ENCODE measurements at regions not wholly inside any gene's neighbourhood (a gene's known extent, or its start where the extent isn't known, plus 50 kb on each side); places are given as distances from the start of the nearest gene placed in this dataset.

DNA sequence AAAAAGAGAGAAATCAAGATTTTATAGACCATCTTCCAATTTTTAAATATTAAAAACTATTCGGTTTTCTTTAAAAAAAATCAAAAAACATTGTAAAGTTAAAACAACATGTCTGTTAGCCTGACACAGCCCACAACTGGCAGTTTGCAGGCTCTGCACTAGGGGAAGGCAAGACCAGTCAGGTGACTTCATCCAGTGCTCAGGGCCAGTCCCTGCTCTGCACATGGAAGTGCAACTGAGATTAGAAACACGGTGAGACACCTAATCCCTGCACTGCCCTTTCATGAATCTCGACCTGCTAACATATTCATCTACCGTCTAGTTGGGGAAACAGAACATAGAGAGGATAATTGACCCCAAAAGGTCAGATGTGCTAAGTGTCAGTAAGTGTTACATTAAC lies 135.2 kb downstream of the BARD1 start:
- DNase-seq = peak; percentile 5

- DNase-seq = no peak
Measured at GRCh38 chr2:214671319-214671885, 138.1 kb downstream of the BARD1 start.

DNA sequence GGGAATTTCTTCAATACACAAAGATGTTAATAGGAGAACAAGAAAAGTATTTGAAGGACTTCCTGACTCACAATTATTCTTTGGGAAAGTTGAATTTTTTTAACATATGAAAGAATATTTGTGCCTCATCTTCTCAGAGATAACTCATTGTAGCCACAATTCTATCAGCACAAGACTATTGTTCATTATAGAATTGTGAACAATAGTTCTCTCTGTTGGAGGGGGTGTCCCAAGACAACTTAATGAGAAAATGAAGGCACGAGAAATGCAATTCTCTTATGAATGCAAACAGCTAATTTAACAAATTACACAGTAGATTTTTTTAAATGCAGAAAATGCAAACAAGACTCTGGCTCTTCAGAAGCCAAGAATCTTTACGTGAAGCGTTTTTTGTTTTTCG lies 157.0 kb downstream of the BARD1 start:
- no peak for DNase-seq

- no peak for DNase-seq
Measured at GRCh38 chr2:214651451-214651850, 158.0 kb downstream of the BARD1 start.

DNA sequence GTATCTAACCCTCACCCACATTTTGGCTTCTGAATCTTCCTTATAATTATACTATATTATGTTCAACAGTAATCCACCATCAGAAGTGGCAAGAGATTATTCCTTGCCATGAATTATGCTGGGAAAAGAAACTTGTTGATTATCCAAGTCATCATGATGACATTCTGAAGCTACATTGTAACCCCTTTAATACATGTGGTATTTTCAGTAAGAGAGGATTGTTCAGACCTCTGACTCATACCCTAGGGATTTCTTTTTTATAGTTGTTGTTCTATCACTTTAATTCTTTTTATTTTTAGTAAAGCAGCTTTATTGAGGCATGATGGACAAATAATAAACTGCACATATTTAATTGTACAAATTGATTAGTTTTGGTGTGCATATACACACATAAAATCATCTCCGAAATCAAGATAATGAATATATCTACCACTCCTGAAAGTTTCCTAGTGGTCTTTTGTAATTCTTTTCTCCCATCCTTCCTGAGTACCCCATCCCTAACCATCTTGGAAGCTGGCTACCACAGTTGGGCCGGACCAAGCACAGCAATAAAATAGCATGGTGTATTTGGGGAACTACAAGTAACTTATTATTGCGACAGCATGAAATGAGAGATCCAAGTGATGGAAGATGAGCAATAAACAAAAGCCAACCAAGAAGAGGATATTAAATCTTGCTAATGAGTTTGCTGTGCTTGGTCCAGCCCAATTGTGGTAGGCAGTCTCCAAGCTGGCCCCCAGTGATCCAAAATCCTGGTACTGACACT lies 159.9 kb downstream of the BARD1 start:
- no peak for DNase-seq

- no peak for DNase-seq
Measured at GRCh38 chr2:214648520-214648919, 161.0 kb downstream of the BARD1 start.

GRCh38 chr2:214631406-214631805 lies 178.1 kb downstream of the BARD1 start:
- peak; percentile 89 for DNase-seq

- DNase-seq = peak; percentile 99
Measured at GRCh38 chr2:214630402-214631045, 179.0 kb downstream of the BARD1 start.

GRCh38 chr2:214629875-214630274 lies 179.6 kb downstream of the BARD1 start:
- DNase-seq = peak; percentile 71
